ENCODE measurements at regions not wholly inside any gene's neighbourhood (a gene's known extent, or its start where the extent isn't known, plus 50 kb on each side); places are given as distances from the start of the nearest gene placed in this dataset.

DNA sequence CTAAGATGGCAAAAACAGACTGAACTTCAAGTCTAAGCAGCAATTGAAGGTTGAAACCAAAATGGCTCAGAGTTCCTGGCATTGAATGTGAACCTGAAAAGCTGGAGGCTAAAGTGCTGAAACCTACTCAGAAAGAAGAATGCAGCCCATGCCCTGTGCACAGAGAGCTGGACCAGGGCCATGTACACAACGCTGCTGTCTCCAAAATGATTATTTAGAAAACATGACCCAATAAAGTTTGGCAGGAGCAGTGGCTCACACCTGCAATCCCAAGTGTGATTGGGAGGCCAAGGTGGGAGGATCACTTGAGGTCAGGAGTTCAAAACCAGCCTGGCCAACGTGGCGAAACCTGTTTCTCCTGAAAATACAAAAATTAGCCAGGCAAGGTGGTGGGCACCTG lies 158.9 kb downstream of the AKR1D1 start:
- TF ChIP-seq, protein P1, sequence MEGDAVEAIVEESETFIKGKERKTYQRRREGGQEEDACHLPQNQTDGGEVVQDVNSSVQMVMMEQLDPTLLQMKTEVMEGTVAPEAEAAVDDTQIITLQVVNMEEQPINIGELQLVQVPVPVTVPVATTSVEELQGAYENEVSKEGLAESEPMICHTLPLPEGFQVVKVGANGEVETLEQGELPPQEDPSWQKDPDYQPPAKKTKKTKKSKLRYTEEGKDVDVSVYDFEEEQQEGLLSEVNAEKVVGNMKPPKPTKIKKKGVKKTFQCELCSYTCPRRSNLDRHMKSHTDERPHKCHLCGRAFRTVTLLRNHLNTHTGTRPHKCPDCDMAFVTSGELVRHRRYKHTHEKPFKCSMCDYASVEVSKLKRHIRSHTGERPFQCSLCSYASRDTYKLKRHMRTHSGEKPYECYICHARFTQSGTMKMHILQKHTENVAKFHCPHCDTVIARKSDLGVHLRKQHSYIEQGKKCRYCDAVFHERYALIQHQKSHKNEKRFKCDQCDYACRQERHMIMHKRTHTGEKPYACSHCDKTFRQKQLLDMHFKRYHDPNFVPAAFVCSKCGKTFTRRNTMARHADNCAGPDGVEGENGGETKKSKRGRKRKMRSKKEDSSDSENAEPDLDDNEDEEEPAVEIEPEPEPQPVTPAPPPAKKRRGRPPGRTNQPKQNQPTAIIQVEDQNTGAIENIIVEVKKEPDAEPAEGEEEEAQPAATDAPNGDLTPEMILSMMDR (IDR thresholded peaks at IDR 0.05; ENCODE audit: insufficient read depth, low read length, poor library complexity, severe bottlenecking) = no peak
- no peak overlapping the region for H3K4me3 ChIP-seq (replicated peaks; ENCODE audit: low read depth, low read length)
- H3K27me3 ChIP-seq (replicated peaks; ENCODE audit: control insufficient read depth, insufficient read depth, low read length) = no peaks in the 10 kb centered on the region
- H3K36me3 ChIP-seq (ENCODE audit: control insufficient read depth, insufficient read depth, low read length) = no peaks in the 10 kb centered on the region
- DNase-seq (ENCODE audit: extremely low read depth, insufficient read length) = no peak

DNA sequence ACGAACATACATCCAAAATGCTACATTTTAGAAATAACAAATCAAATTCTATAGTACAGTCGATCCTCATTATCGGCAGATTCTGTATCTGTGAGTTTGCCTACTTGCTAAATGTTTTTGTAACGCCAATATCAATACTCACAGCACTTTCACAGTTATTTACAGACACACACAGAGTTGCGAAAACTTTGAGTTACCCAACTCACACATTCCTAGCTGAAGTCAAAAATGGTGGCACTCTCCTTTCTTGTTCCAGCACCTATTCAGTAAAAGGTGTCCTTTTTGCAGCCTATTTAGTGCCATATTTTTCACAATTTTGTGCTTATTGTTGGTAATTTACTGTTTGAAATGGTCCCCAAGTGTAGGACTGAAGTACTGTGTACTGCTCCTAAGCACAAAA lies 161.7 kb downstream of the AKR1D1 start:
- Histone ChIP-seq H3K4me3 (replicated peaks; ENCODE audit: low read depth, low read length) (no peak overlapping the region), H3K27me3 (replicated peaks; ENCODE audit: control insufficient read depth, insufficient read depth, low read length) (no peaks in the 10 kb centered on the region), H3K36me3 (ENCODE audit: control insufficient read depth, insufficient read depth, low read length) (no peaks in the 10 kb centered on the region)
- TF ChIP-seq, protein P1 (IDR thresholded peaks at IDR 0.05; ENCODE audit: insufficient read depth, low read length, poor library complexity, severe bottlenecking) = no peak
- no peak for DNase-seq (ENCODE audit: extremely low read depth, insufficient read length)

DNA sequence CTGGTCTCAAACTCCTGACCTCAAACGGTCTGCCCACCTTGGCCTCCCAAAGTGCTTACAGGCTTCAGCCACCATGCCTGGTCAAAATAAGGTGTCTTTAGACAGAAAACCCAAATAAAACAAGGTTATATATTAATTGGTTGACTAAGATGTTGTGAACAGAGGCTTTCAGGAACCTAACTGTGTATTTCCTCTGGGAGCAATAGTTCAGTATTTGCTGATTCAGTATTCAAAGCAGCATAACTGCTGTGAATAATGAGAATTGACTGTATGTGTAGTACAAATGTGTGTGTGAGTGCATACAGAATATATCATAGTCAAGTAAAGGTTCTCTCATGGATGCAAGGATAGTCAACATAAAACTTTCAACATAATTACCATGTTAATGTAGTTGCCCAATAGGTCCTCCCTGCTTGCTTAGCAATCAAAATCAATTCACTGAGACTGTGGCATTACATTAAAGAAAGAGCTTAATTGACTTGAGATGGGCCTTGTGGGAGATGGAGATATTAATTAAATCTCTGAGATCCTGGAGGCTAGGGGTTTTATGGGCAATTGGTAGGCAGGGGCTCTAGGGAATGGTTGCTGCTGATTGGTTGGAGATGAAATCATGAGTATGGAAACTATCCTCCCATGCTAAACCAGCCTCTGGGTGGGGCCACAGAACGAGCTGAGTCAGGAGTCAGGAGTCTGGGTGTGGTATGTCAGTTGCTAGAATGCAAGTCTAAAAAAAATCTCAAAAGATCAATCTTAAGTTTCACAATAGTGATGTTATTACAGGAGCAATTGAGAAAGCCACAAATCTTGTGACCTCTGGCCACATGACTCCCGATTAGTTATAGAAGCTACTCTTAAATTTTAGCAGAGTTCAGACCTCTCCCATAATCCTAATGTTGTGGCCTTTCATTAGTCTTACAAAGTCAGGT lies 162.7 kb downstream of the AKR1D1 start:
- DNase-seq (ENCODE audit: extremely low read depth, insufficient read length) = no peak
- Histone ChIP-seq H3K36me3 (ENCODE audit: control insufficient read depth, insufficient read depth, low read length) (no peaks in the 10 kb centered on the region), H3K4me3 (replicated peaks; ENCODE audit: low read depth, low read length) (no peak overlapping the region), H3K27me3 (replicated peaks; ENCODE audit: control insufficient read depth, insufficient read depth, low read length) (no peaks in the 10 kb centered on the region)
- TF ChIP-seq, protein P1 (IDR thresholded peaks at IDR 0.05; ENCODE audit: insufficient read depth, low read length, poor library complexity, severe bottlenecking) = no peak

DNA sequence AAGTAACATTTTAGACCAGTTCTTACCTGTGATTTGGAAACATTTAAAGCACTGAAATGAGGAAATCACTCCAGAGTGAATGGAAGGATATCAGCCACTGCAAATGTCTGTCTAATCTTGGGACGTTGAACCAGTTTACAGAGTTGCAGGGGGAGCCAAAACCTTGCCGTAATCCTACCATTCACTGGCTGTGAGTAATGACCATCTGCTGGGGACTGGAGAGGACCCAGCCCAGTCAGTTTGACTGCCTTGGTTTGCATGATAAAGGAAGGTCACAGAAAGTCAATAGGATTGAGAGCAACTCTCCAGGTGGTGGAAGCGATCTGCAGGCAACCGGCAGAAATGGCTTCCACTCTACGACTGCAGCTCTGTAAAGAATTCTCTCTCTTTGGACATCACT lies 167.2 kb downstream of the AKR1D1 start:
- Histone ChIP-seq H3K36me3 (ENCODE audit: control insufficient read depth, insufficient read depth, low read length) (no peaks in the 10 kb centered on the region), H3K27me3 (replicated peaks; ENCODE audit: control insufficient read depth, insufficient read depth, low read length) (no peaks in the 10 kb centered on the region), H3K4me3 (replicated peaks; ENCODE audit: low read depth, low read length) (no peak overlapping the region)
- no peak for DNase-seq (ENCODE audit: extremely low read depth, insufficient read length)
- TF ChIP-seq, protein P1 (IDR thresholded peaks at IDR 0.05; ENCODE audit: insufficient read depth, low read length, poor library complexity, severe bottlenecking) = no peak

DNA sequence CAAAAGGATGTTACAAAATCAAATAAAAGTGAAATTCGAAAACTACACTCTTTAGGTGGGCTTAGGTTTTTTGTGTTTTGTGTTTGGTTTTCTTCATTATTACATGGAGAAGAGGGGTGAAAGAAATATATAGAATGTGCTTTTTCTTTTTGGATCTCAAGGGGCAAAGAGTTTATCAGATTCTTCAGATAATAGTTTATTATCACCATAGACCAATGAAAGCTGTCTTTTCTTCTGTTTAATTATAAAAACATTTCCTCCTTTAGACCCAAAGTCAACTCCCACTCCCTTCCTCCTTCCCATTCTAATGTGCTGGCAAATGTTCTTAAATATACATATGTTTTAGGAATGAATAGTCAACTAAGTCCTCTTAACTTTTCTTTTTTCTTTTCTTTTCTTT lies 167.6 kb downstream of the AKR1D1 start:
- H3K27me3 ChIP-seq (replicated peaks; ENCODE audit: control insufficient read depth, insufficient read depth, low read length) = no peaks in the 10 kb centered on the region
- H3K4me3 ChIP-seq (replicated peaks; ENCODE audit: low read depth, low read length) = no peak overlapping the region
- H3K36me3 ChIP-seq (ENCODE audit: control insufficient read depth, insufficient read depth, low read length) = no peaks in the 10 kb centered on the region
- TF ChIP-seq, protein P1 (IDR thresholded peaks at IDR 0.05; ENCODE audit: insufficient read depth, low read length, poor library complexity, severe bottlenecking) = no peak
- DNase-seq (ENCODE audit: extremely low read depth, insufficient read length) = no peak

Measured in GM06990 (cell line).